Natural killer cell (primary cell): ENCODE measurements at regions not wholly inside any gene's neighbourhood (a gene's known extent, or its start where the extent isn't known, plus 50 kb on each side); places are given as distances from the start of the nearest gene placed in this dataset.

ENCODE experiments used
- ATAC-seq, 3 donors: fragments of 150-1000 bp in 2 of 3; fragments of 200-7000 bp in 1 of 3; cut with Tn5 transposase; 1 replicate in 1 of 3; 2 replicates in 2 of 3; pipeline ENCODE4 v1.10.0; 2021; ENCODE audit warnings: mild to moderate bottlenecking in 2 of 3, moderate library complexity in 2 of 3
- DNase-seq, 2 donors: peaks; one replicate each; pipeline versions ENCODE4 v3.0.0 to v3.0.0-alpha.2; 2013 to 2021; ENCODE audit warnings: mixed read lengths in 1 of 2
- H3K27ac ChIP-seq: one replicate; pipeline ENCODE4 v1.5.1; 2013; ENCODE audit warnings: mild to moderate bottlenecking, low read length
- H3K27me3 ChIP-seq: one replicate; pipeline ENCODE4 v1.6.1; 2013; ENCODE audit warnings: low read length; ENCODE audit not compliant: control insufficient read depth, insufficient read depth
- H3K36me3 ChIP-seq: one replicate; pipeline ENCODE4 v1.6.1; 2013; ENCODE audit warnings: low read length; ENCODE audit not compliant: control insufficient read depth, insufficient read depth
- H3K4me1 ChIP-seq: one replicate; pipeline ENCODE4 v1.6.1; 2013; ENCODE audit warnings: low read length; ENCODE audit not compliant: control insufficient read depth, insufficient read depth
- H3K4me3 ChIP-seq: one replicate; pipeline ENCODE4 v1.5.1; 2013; ENCODE audit warnings: low read length
- H3K9me3 ChIP-seq: one replicate; pipeline ENCODE4 v1.6.1; 2013; ENCODE audit warnings: low read length; ENCODE audit not compliant: control insufficient read depth, insufficient read depth
- H3K27ac Mint-ChIP-seq, 2 donors: one replicate each; pipeline ENCODE4 v1.8.0; 2022; ENCODE audit warnings: mild to moderate bottlenecking in 2 of 2, mixed read lengths in 2 of 2, moderate library complexity in 1 of 2
- H3K27me3 Mint-ChIP-seq, 2 donors: one replicate each; pipeline ENCODE4 v1.8.0; 2022; ENCODE audit warnings: low read depth in 2 of 2, mixed read lengths in 2 of 2
- H3K36me3 Mint-ChIP-seq: one replicate; pipeline ENCODE4 v1.8.0; 2022; ENCODE audit warnings: mixed read lengths
- H3K4me1 Mint-ChIP-seq, 2 donors: one replicate each; pipeline ENCODE4 v1.8.0; 2022; ENCODE audit warnings: mixed read lengths in 2 of 2
- H3K4me3 Mint-ChIP-seq: one replicate; pipeline ENCODE4 v1.8.0; 2022; ENCODE audit warnings: mild to moderate bottlenecking, moderate library complexity, mixed read lengths
- H3K9me3 Mint-ChIP-seq, 2 donors: one replicate each; pipeline ENCODE4 v1.8.0; 2022; ENCODE audit warnings: mixed read lengths in 2 of 2
- CTCF ChIP-seq: fragments of 200-600 bp; IDR thresholded peaks from one replicate; pipeline ENCODE4 v1.8.0; 2022; ENCODE audit warnings: antibody characterized with exemption
- WGBS: methylation state at CpG from one replicate; pipeline ENCODE4 v1.1.7; 2013; ENCODE audit warnings: missing lambda C conversion rate; ENCODE audit not compliant: insufficient coverage; 5-methylcytosine and 5-hydroxymethylcytosine counted together
- intact Hi-C: fragments of 100-400 bp; cut with micrococcal nuclease; formaldehyde crosslinking; loops from one replicate; pipeline ENCODE4 v1.14.2; 2022

GRCh38 chr13:105660561-105660960 is 874.9 kb downstream of the EFNB2 start:
- Histone ChIP-seq H3K36me3 (no peaks in the 10 kb centered on the region), H3K4me1 (no peaks in the 10 kb centered on the region), H3K9me3 (no peaks in the 10 kb centered on the region), H3K27ac (no peak overlapping the region), H3K4me3 (no peak overlapping the region), H3K27me3 (no peaks in the 10 kb centered on the region)
- intact Hi-C loops, result no loop called here
- ATAC-seq, result no peak
- TF ChIP-seq CTCF, result no peak
- Mint-ChIP-seq H3K9me3 (peaks cover 3 to 15% of the 10 kb centered on the region in 2 donors), H3K27me3 (no peaks in the 10 kb centered on the region), H3K4me1 (no peaks in the 10 kb centered on the region), H3K4me3 (no peak overlapping the region), H3K27ac (no peak overlapping the region), H3K36me3 (no peaks in the 10 kb centered on the region)
- 57% methylated on average over 3 of the region's 3 CpGs for WGBS
- no peak for DNase-seq

- H3K36me3 Mint-ChIP-seq, result no peaks in the 10 kb centered on the region
- TF ChIP-seq CTCF, result no peak
- DNase-seq, result no peak
- H3K27me3 Mint-ChIP-seq, result no peaks in the 10 kb centered on the region
- Histone ChIP-seq H3K36me3 (no peaks in the 10 kb centered on the region), H3K27me3 (no peaks in the 10 kb centered on the region), H3K27ac (no peak overlapping the region), H3K4me1 (no peaks in the 10 kb centered on the region), H3K9me3 (no peaks in the 10 kb centered on the region), H3K4me3 (no peak overlapping the region)
- H3K4me1 Mint-ChIP-seq, result no peaks in the 10 kb centered on the region
- H3K4me3 Mint-ChIP-seq, result no peak overlapping the region
- H3K27ac Mint-ChIP-seq, result no peak overlapping the region
- WGBS, result 91% methylated on average over 3 of the region's 3 CpGs
- peaks cover 5 to 18% of the 10 kb centered on the region in 2 donors for H3K9me3 Mint-ChIP-seq
- no peak for ATAC-seq
- intact Hi-C loops, result no loop called here
Measured at GRCh38 chr13:105658431-105658830, 877.0 kb downstream of the EFNB2 start.

- Histone ChIP-seq H3K4me3 (no peak overlapping the region), H3K27ac (no peak overlapping the region), H3K36me3 (no peaks in the 10 kb centered on the region), H3K4me1 (no peaks in the 10 kb centered on the region), H3K9me3 (no peaks in the 10 kb centered on the region), H3K27me3 (no peaks in the 10 kb centered on the region)
- Mint-ChIP-seq H3K36me3 (no peaks in the 10 kb centered on the region), H3K4me1 (no peaks in the 10 kb centered on the region), H3K9me3 (peaks cover 5 to 15% of the 10 kb centered on the region in 2 donors), H3K27ac (no peak overlapping the region), H3K4me3 (no peak overlapping the region), H3K27me3 (no peaks in the 10 kb centered on the region)
- intact Hi-C loops, result no loop called here
- WGBS, result no CpG with 5 or more reads among the region's 2 CpGs
- no peak for DNase-seq
- TF ChIP-seq CTCF, result no peak
- no peak for ATAC-seq
Measured at GRCh38 chr13:105655046-105655445, 880.4 kb downstream of the EFNB2 start.

- intact Hi-C loops, result no loop called here
- TF ChIP-seq CTCF, result no peak
- Histone ChIP-seq H3K4me1 (no peaks in the 10 kb centered on the region), H3K36me3 (no peaks in the 10 kb centered on the region), H3K27ac (no peak overlapping the region), H3K9me3 (peaks cover 8% of the 10 kb centered on the region), H3K27me3 (no peaks in the 10 kb centered on the region), H3K4me3 (no peak overlapping the region)
- DNase-seq, result no peak
- ATAC-seq, result no peak
- no peak overlapping the region for H3K27ac Mint-ChIP-seq
- 66% methylated on average over 3 of the region's 5 CpGs for WGBS
- no peaks in the 10 kb centered on the region for H3K36me3 Mint-ChIP-seq
- peaks cover 15 to 16% of the 10 kb centered on the region in 2 donors for H3K9me3 Mint-ChIP-seq
- H3K4me1 Mint-ChIP-seq, result no peaks in the 10 kb centered on the region
- no peaks in the 10 kb centered on the region for H3K27me3 Mint-ChIP-seq
- no peak overlapping the region for H3K4me3 Mint-ChIP-seq
Measured at GRCh38 chr13:105643966-105644365, 891.5 kb downstream of the EFNB2 start.
